ENCODE measurements at regions not wholly inside any gene's neighbourhood (a gene's known extent, or its start where the extent isn't known, plus 50 kb on each side); places are given as distances from the start of the nearest gene placed in this dataset.

GRCh38 chr7:57370066-57370738 lies 79.8 kb upstream of the ZNF716 start:
- no peak overlapping the region for H3K4me3 ChIP-seq
- H3K27ac ChIP-seq: no peak overlapping the region
- no peak overlapping the region for H3K4me2 ChIP-seq
- H3K79me2 ChIP-seq: no peaks in the 10 kb centered on the region
- no peak for TF ChIP-seq EZH2phosphoT487 (IDR thresholded peaks at IDR 0.05; ENCODE audit: low read depth, severe bottlenecking, unreplicated experiment)
- no peak for TF ChIP-seq CTCF (IDR thresholded peaks at IDR 0.05; ENCODE audit: poor library complexity)
- H3K36me3 ChIP-seq (replicated peaks; ENCODE audit: insufficient read depth, low read depth): no peaks in the 10 kb centered on the region
- no peak overlapping the region for H2AFZ ChIP-seq
- no peaks in the 10 kb centered on the region for H3K9me3 ChIP-seq (ENCODE audit: low read depth)
- WGBS (ENCODE audit: low lambda C conversion rate, missing lambda C conversion rate): 81% methylated on average over 4 of the region's 4 CpGs
- no peaks in the 10 kb centered on the region for H4K20me1 ChIP-seq (ENCODE audit: insufficient read depth, poor library complexity, severe bottlenecking)
- no peaks in the 10 kb centered on the region for H3K27me3 ChIP-seq
- DNase-seq (ENCODE audit: low spot score): no peak
- H3K4me1 ChIP-seq (ENCODE audit: insufficient read depth): no peaks in the 10 kb centered on the region
- H3K9me2 ChIP-seq (replicated peaks; ENCODE audit: insufficient read depth): no peaks in the 10 kb centered on the region

- no peaks in the 10 kb centered on the region for H3K79me2 ChIP-seq
- no peak overlapping the region for H3K27ac ChIP-seq
- no peak for TF ChIP-seq CTCF (IDR thresholded peaks at IDR 0.05; ENCODE audit: poor library complexity)
- TF ChIP-seq EZH2phosphoT487 (IDR thresholded peaks at IDR 0.05; ENCODE audit: low read depth, severe bottlenecking, unreplicated experiment): no peak
- TF ChIP-seq EZH2 (IDR thresholded peaks at IDR 0.05; ENCODE audit: borderline replicate concordance): no peak
- 55% methylated on average over 2 of the region's 2 CpGs for WGBS (ENCODE audit: low lambda C conversion rate, missing lambda C conversion rate)
- no peaks in the 10 kb centered on the region for H3K9me3 ChIP-seq (ENCODE audit: low read depth)
- H2AFZ ChIP-seq: no peak overlapping the region
- no peaks in the 10 kb centered on the region for H3K36me3 ChIP-seq (replicated peaks; ENCODE audit: insufficient read depth, low read depth)
- H3K4me1 ChIP-seq (ENCODE audit: insufficient read depth): no peaks in the 10 kb centered on the region
- H3K9me2 ChIP-seq (replicated peaks; ENCODE audit: insufficient read depth): no peaks in the 10 kb centered on the region
- H3K4me2 ChIP-seq: no peak overlapping the region
- DNase-seq (ENCODE audit: low spot score): no peak
- H3K4me3 ChIP-seq: no peak overlapping the region
- no peaks in the 10 kb centered on the region for H3K27me3 ChIP-seq
- H4K20me1 ChIP-seq (ENCODE audit: insufficient read depth, poor library complexity, severe bottlenecking): no peaks in the 10 kb centered on the region
These were observed 79.3 kb upstream of the ZNF716 start for GRCh38 chr7:57370739-57371098.

- Histone ChIP-seq H3K9me2 (replicated peaks; ENCODE audit: insufficient read depth) (no peaks in the 10 kb centered on the region), H3K4me1 (ENCODE audit: insufficient read depth) (no peaks in the 10 kb centered on the region), H3K27me3 (no peaks in the 10 kb centered on the region), H3K27ac (no peak overlapping the region), H3K36me3 (replicated peaks; ENCODE audit: insufficient read depth, low read depth) (no peaks in the 10 kb centered on the region), H3K4me3 (no peak overlapping the region), H2AFZ (no peak overlapping the region), H4K20me1 (ENCODE audit: insufficient read depth, poor library complexity, severe bottlenecking) (no peaks in the 10 kb centered on the region), H3K79me2 (no peaks in the 10 kb centered on the region), H3K4me2 (no peak overlapping the region), H3K9me3 (ENCODE audit: low read depth) (no peaks in the 10 kb centered on the region)
- no peak for TF ChIP-seq EZH2 (IDR thresholded peaks at IDR 0.05; ENCODE audit: borderline replicate concordance)
- TF ChIP-seq EZH2phosphoT487 (IDR thresholded peaks at IDR 0.05; ENCODE audit: low read depth, severe bottlenecking, unreplicated experiment): no peak
- TF ChIP-seq CTCF (IDR thresholded peaks at IDR 0.05; ENCODE audit: poor library complexity): no peak
- 56% methylated on average over 2 of the region's 2 CpGs for WGBS (ENCODE audit: low lambda C conversion rate, missing lambda C conversion rate)
- no peak for DNase-seq (ENCODE audit: low spot score)
These were observed 74.2 kb upstream of the ZNF716 start for GRCh38 chr7:57375783-57376182.

- Histone ChIP-seq H3K9me2 (replicated peaks; ENCODE audit: insufficient read depth) (no peaks in the 10 kb centered on the region), H4K20me1 (ENCODE audit: insufficient read depth, poor library complexity, severe bottlenecking) (no peaks in the 10 kb centered on the region), H3K36me3 (replicated peaks; ENCODE audit: insufficient read depth, low read depth) (no peaks in the 10 kb centered on the region), H3K4me1 (ENCODE audit: insufficient read depth) (no peaks in the 10 kb centered on the region), H3K4me3 (no peak overlapping the region), H3K27ac (no peak overlapping the region), H2AFZ (no peak overlapping the region), H3K79me2 (no peaks in the 10 kb centered on the region), H3K9me3 (ENCODE audit: low read depth) (no peaks in the 10 kb centered on the region), H3K4me2 (no peak overlapping the region), H3K27me3 (no peaks in the 10 kb centered on the region)
- WGBS (ENCODE audit: low lambda C conversion rate, missing lambda C conversion rate): 73% methylated on average over 3 of the region's 3 CpGs
- TF ChIP-seq EZH2phosphoT487 (IDR thresholded peaks at IDR 0.05; ENCODE audit: low read depth, severe bottlenecking, unreplicated experiment): no peak
- no peak for TF ChIP-seq CTCF (IDR thresholded peaks at IDR 0.05; ENCODE audit: poor library complexity)
- no peak for TF ChIP-seq EZH2 (IDR thresholded peaks at IDR 0.05; ENCODE audit: borderline replicate concordance)
- DNase-seq (ENCODE audit: low spot score): no peak
These were observed 68.4 kb upstream of the ZNF716 start for GRCh38 chr7:57381581-57381980.
